Activated CD8-positive, alpha-beta memory T cell treated with anti-CD3 and anti-CD28 coated beads, Interleukin-2, amount 50 U/mL, for 4 hours (primary cell): ENCODE measurements at regions not wholly inside any gene's neighbourhood (a gene's known extent, or its start where the extent isn't known, plus 50 kb on each side); places are given as distances from the start of the nearest gene placed in this dataset.

ENCODE experiments used
- DNase-seq: peaks from one replicate; pipeline ENCODE4 v3.0.0-alpha.2; 2020

DNA sequence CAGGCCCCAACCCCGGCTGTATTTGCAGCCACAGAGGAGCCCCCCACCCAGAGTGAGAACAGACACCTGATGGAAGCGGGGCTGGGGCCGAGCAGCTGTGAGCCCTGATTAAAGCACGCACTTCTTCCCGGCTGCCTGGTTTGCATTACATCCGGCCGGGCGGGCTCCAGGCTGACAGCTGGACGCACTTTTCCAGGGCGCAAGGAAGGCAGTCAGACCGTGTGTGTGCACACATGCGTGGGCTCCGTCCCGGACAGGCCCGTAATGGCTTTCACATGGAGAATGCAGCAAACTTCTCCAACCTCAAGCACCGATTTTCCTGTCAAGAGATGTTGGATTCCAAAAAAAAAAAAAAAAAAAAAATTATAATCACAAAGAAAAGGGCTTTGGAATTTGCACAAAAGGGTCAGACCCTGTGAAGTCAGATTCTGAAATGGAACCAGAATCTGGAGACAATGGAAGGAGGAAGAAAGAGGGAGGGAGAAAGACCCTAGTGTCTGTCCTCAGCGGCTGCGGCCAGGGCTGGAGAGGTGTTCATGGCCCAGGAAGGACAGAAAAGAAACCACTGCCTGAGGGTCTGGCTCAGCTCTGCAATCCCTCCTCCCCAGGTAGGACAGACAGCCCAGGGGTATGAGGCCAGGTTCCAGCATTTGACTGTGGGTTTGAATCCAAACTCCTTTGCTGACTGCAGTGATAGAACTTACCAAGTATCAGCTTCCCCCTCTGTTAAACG lies 365.5 kb downstream of the MN1 start:
- DNase-seq, result no peak

DNA sequence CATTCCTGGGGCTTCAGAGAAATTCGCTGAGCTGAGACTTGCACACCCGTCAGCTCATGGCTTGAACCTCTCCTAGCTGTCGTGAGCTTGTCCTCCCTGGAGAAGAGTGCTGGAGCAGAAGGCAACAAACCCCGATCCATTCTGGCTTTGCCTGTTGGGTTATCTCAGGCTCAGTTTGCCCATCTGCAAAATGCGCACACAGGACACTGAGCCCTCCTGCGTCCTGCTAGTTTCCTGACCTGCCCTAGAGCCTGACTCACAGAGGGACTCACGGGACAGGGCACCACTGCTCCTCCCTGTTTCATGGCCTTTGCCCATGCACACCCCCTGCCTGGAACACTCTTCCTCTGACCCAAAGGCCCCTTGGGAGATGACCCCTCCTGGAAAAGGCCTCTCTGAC lies 365.0 kb downstream of the MN1 start:
- no peak for DNase-seq

DNA sequence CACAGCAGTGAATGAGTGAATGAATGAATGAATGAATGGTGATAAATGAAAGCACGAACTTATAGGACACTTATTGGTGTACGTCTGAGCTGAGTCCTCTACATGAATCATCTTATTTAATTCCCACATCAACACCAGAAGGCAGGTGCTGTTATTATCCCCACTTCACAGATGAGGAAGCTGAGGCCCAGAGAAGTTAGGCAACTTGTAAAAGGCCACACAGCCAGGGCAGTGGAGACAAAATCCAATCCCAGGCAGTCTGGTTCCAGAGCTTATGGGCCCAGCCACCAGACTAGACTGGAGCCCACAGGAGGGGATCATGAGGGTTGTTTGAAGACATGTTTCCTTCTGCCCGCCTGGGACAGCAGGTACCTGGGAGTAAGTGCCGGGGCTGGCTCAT lies 364.0 kb downstream of the MN1 start:
- no peak for DNase-seq

DNA sequence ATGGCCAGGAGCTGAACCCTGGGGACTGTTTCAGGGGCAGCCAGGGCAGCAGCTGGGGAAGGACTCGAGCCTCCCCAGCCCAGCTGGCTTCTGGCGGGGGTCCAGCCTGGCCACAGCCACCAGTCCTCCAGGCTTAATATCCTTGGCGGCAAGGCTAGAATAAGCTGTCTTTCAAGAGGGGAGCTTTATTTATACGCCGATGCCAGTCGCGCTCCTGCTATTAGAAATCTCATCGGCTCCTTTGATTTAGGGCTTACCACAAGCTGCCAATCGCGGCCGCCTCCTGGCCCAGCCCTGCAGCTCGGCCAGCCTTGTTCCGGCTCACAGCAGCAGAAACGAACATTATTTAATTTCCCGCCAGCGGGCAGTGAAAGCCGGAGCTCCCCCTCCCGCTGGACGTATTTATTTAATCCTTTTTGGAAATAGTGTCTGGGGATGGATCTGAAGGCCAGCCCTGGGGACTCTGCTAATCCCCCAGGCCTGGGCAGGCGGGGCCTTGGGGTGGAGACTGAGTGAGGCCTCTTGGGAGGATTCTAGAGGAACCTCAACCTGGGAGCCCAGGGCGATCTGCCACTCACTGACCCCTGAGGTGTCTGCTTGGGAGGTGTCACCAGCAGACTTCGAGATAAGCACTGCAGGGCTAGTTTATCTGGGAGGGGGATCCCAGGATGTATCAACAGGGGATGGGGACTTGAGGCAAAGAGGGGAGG lies 363.1 kb downstream of the MN1 start:
- no peak for DNase-seq

DNA sequence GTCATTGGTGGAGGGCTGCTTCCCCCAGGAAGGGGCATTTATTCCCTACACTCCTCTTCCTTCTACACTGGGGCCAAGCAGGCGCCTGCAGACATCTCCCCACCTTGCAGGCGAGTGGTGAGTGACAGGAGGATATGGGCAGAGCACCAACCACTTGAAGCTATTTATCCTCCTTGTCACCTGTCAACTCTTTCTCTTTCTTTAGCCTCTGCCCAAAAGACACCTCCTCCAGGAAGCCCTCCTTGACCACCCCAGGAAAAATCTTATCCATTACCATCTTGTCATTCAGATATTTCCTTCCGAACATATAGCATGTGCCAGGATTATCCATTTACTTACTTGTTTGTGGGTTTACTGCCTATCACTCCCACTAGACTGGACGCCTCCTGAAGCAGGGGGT lies 362.4 kb downstream of the MN1 start:
- no peak for DNase-seq

DNA sequence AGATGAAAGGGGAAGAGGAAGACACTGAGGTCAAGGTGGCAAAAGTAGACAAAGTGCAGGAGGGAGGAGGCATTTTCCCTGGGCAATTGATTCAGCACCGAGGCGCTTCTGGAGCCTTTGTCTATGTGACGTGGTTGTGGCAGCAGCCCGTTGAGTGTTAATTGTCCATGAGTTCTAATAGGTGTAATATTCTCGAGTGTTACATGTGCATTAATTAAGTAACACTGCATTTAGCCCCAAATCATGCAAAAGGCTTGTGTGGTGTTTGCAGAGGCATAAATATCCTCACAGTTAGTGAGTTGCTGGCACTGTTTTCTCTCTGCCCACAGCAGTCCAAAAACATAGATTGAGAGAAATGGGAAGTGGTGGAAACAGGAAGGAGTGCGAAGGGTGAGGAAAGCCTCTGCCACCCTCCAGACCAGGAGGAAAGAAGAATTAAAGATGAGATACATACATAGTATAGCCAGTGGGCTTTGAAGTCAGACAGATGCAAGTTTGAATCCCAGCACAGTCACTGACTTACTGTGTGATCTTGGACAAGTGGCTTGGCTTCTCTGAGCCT lies 361.2 kb downstream of the MN1 start:
- no peak for DNase-seq

DNA sequence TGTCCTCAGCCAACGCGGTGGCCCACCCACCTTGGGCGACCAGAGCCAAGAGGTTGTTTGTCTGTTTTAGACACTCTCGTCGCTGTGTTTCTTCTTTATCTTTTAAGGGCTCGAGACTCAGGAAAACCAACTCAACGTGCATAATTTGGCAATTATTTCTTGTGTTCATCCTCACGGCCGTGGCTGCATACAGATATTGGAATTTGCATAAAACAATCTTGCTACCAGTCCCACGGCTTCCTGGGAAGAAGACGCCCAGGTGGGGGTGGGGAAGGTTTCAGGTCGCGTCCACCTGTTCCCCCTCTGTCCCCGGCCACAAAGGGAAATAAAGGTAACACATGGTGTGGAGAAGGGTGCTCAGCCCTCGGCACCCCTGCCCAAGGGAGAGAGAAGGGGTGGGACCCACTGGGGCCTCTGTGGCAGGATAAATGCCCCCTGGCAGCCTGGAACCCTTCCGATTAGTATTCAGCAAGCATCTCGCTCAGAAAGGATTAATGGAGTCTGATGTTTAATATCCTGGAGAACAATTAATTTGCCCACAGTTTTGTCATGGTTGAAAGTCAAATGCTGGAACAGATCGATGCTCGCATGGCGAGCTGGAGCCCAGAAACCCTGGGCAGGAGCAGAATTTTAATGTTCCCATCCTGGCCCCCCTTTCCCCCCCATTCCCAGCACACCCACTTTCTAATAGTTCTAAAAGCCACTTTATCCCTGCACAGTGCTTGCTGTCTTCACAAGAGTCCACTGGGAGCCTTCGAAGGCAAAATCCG lies 359.7 kb downstream of the MN1 start:
- DNase-seq, result no peak

DNA sequence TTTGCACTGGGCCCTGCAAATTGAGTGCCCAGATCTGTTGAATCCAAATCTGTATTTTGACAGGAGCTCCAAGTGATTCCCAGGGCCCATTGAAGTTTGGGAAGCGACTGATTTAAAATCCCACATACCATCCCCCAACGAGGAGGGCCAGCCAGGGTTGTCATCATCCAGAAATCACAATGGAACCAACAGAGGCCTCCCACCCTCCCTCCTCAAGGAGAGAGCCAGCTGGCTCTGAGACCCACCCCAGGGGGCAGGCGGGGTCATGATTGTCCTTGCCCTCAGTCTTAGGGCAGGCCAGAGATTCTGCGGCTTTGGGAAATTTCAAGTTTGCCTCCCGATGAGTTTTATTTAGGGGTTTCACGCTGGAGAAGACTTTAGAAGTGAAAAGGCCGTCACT lies 358.2 kb downstream of the MN1 start:
- no peak for DNase-seq

DNA sequence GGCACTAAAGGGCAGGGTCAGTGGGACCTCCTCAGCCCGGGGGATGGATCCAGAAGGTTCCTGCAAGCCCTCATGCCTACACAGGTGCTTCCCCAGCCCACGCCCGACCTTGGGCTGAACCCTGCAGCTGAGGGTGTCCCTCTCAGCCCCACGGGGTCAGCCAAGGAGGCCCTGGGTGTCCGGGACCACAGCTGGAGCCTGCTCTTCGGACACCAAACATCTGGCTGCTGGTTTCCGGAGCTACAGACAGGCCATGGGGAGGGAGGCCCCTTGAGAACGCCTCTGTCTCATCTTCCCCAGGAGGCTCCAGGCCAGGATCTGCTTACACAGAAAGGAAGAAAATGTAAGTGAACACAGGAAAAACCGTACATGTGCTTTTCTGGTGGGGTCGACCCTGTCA lies 355.7 kb downstream of the MN1 start:
- DNase-seq, result no peak

DNA sequence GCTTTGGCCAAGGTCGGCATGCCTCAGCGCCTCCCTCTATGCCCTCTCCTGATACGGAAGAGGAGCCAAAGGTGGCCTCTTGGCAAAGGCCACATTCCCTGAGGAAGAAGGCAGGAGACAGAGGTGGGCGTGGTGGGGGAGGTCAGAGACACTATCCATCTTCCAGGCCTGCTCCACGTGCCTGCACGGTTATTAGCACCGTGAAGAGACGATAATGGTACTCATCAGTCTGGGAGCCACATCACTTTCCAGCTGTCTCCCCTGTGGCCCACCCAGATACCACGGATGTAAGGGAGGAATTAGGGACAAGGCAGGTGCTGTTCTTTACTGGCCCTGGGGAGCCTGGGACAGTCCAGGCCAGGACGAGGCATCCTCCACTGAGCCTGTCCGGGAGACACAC lies 354.3 kb downstream of the MN1 start:
- no peak for DNase-seq

DNA sequence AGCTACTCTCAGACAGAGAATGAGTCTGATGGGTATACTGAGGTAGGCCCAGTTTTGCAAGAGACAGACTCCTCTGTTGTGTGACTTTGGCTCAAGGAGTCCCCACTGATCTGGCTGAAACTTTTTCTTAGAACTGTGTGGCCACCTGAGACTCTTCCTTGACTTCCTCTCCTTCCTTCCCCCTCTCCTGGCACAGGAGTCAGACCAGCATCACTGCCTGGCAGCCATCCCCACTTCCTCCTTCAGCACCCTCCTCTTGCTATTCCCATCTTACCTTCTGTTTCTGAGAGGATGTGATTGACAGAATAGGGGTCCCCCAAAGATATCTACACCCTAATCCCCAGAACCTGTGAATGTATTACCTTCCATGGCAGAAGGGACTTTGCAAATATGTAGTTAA lies 351.1 kb downstream of the MN1 start:
- no peak for DNase-seq

DNA sequence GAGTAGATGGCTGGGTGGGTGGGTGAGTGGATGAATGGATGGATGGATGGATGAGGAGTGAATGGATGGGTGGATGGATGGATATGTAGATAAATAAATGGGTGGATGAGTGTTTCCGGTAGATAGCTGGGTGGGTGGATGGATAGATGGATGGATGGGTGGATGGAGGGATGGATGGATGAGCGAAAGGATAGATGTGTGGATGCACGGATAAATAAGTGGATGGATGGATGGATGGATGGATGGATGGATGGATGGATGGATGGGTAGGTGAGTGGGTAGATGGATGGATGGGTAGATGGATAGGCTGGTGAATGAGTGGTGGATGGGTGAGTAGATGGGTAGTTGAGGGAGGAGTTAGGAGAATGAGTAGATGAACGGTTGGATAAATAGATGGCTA lies 349.3 kb downstream of the MN1 start:
- no peak for DNase-seq

GRCh38 chr22:27452922-27453321 lies 348.6 kb downstream of the MN1 start:
- no peak for DNase-seq

GRCh38 chr22:27453725-27454124 lies 347.8 kb downstream of the MN1 start:
- no peak for DNase-seq

- DNase-seq, result no peak
Measured at GRCh38 chr22:27454807-27455450, 346.6 kb downstream of the MN1 start.

GRCh38 chr22:27455526-27455925 lies 346.0 kb downstream of the MN1 start:
- no peak for DNase-seq

GRCh38 chr22:27456696-27457503 lies 344.7 kb downstream of the MN1 start:
- DNase-seq, result no peak

GRCh38 chr22:27459999-27460398 lies 341.6 kb downstream of the MN1 start:
- no peak for DNase-seq

DNA sequence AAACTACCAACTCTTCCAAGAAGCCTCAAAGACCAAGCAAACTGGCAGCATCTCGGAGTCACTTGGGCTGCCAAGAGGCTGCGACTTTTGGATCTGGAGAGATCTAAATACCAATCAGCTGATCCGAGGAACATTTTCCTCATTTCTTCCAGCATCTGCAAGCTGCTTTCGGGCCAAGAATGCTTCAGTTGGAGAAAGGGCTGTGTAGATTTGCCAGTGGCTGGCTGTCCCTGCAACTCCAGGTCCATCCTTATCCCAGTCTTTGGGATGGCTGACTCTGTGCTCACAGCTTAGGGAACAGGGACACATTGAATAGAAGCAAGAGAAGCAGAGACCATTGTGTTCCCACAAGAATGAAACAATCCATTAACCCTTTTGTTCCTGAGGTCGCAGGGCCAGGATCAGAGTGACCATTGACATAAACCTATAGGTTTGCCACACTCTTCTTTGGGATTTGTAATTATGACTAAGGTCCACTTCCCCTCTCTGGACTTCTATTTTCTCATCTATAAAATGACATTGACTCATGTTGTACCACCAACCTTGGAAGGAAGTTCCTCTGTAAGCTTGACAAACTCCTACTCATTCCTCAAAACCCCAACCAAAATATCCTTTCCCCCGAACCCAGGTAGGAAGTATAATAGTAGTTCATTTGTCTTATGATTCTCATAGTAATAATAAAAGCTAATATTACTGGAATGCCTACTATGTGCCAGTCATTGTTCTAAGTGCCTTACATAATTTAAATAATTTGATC lies 340.8 kb downstream of the MN1 start:
- no peak for DNase-seq

DNA sequence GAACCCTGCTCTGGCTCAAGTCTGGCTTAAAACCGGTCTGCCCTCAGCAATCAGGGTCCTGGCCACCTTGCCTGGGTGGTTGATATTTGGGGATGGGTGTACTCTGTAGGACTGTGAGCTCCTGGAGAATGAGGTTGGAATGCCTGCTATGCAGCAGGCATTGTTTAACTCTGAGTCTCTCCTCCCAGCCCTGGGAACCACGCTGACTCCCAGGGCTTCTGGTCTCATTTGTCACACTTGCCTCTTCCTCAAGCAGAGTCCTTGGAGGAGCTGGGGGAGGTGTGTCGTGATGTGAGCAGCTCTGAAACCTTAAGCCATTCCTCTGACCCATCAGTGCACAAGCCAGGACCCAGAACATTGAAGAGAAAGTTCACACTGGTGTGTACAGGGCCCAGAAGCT lies 340.1 kb downstream of the MN1 start:
- DNase-seq, result no peak

DNA sequence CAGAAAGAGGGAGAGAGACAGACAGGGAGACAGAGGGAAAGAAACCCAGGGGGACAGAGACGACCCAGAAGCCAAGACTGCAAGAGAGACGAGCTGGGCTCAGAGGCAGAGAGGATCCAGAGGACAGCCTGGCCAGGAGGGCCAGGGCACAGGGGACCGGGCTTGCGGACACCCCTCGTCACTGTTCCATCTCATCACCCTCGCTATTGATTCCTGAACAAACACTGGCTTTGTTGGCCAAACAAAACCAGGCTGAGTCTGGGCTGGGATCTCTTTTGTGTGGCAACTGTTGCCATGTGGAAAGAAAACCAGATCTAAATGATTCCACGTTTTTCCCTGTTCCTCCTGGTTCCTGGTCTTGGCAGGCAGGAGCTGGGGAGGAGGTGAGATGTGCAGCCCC lies 339.4 kb downstream of the MN1 start:
- no peak for DNase-seq
